ENCODE measurements at regions not wholly inside any gene's neighbourhood (a gene's known extent, or its start where the extent isn't known, plus 50 kb on each side); places are given as distances from the start of the nearest gene placed in this dataset.

GRCh38 chr3:174336784-174337183, 522.4 kb upstream of the NAALADL2 start:
- TF ChIP-seq CTCF (IDR thresholded peaks at IDR 0.05; ENCODE audit: control insufficient read depth, insufficient read depth, low read depth, low read length, missing control alignments) = no peak
- no peak overlapping the region for H3K4me3 ChIP-seq (ENCODE audit: control insufficient read depth, low read depth, low read length)

GRCh38 chr3:174337227-174337626, 521.9 kb upstream of the NAALADL2 start:
- DNase-seq (ENCODE audit: low read depth) = no peak
- TF ChIP-seq CTCF (IDR thresholded peaks at IDR 0.05; ENCODE audit: control insufficient read depth, insufficient read depth, low read depth, low read length, missing control alignments) = no peak

More at GRCh38 chr3:174336784-174337183, 522.4 kb upstream of the NAALADL2 start:
- DNase-seq (ENCODE audit: low read depth) = no peak

GRCh38 chr3:174340624-174341587, 518.2 kb upstream of the NAALADL2 start:
- no peak for TF ChIP-seq CTCF (IDR thresholded peaks at IDR 0.05; ENCODE audit: control insufficient read depth, insufficient read depth, low read depth, low read length, missing control alignments)
- DNase-seq (ENCODE audit: low read depth) = no peak
- H3K4me3 ChIP-seq (ENCODE audit: control insufficient read depth, low read depth, low read length) = no peak overlapping the region

More at GRCh38 chr3:174337227-174337626, 521.9 kb upstream of the NAALADL2 start:
- H3K4me3 ChIP-seq (ENCODE audit: control insufficient read depth, low read depth, low read length) = no peak overlapping the region

- no peak for DNase-seq (ENCODE audit: low read depth)
- no peak overlapping the region for H3K4me3 ChIP-seq (ENCODE audit: control insufficient read depth, low read depth, low read length)
- no peak for TF ChIP-seq CTCF (IDR thresholded peaks at IDR 0.05; ENCODE audit: control insufficient read depth, insufficient read depth, low read depth, low read length, missing control alignments)
Observed at GRCh38 chr3:174342171-174342570, 517.0 kb upstream of the NAALADL2 start.

GRCh38 chr3:174342941-174343501, 516.1 kb upstream of the NAALADL2 start:
- peak; percentile 19 for TF ChIP-seq CTCF (IDR thresholded peaks at IDR 0.05; ENCODE audit: control insufficient read depth, insufficient read depth, low read depth, low read length, missing control alignments)
- H3K4me3 ChIP-seq (ENCODE audit: control insufficient read depth, low read depth, low read length) = no peak overlapping the region
- peak; percentile 61 for DNase-seq (ENCODE audit: low read depth)

GRCh38 chr3:174346141-174346540, 513.0 kb upstream of the NAALADL2 start:
- H3K4me3 ChIP-seq (ENCODE audit: control insufficient read depth, low read depth, low read length) = no peak overlapping the region
- TF ChIP-seq CTCF (IDR thresholded peaks at IDR 0.05; ENCODE audit: control insufficient read depth, insufficient read depth, low read depth, low read length, missing control alignments) = no peak
- DNase-seq (ENCODE audit: low read depth) = no peak

All from AG09309 (cell line).